Transverse colon (tissue), 4 donors: ENCODE measurements at regions not wholly inside any gene's neighbourhood (a gene's known extent, or its start where the extent isn't known, plus 50 kb on each side); places are given as distances from the start of the nearest gene placed in this dataset.

Experiments used
- DNase-seq: peaks from one replicate; pipeline ENCODE4 v3.0.0-alpha.2; 2019
- H3K27ac ChIP-seq, 4 donors: fragments of 200-600 bp; sonication (generic); 2 replicates each; pipeline ENCODE4 v1.5.1; 2016 to 2018; ENCODE audit warnings: inconsistent platforms in 4 of 4
- H3K27me3 ChIP-seq: fragments of 200-600 bp; sonication (generic); 2 replicates; pipeline ENCODE4 v1.5.1; 2017; ENCODE audit warnings: inconsistent platforms
- H3K36me3 ChIP-seq, 4 donors: fragments of 200-600 bp; sonication (generic); 2 replicates each; pipeline ENCODE4 v1.5.1; 2017 to 2019; ENCODE audit warnings: inconsistent platforms in 4 of 4
- H3K4me1 ChIP-seq, 4 donors: fragments of 200-600 bp; sonication (generic); 2 replicates each; pipeline ENCODE4 v1.5.1; 2017 to 2020; ENCODE audit warnings: inconsistent platforms in 4 of 4
- H3K4me3 ChIP-seq, 4 donors: fragments of 200-600 bp; sonication (generic); 1 replicate in 1 of 4; 2 replicates in 3 of 4; pipeline versions ENCODE4 v1.5.1 to v1.6.1; 2017 to 2019; ENCODE audit warnings: inconsistent platforms in 4 of 4
- H3K9me3 ChIP-seq, 2 donors: fragments of 200-600 bp; sonication (generic); 2 replicates each; pipeline ENCODE4 v1.5.1; 2017 to 2019; ENCODE audit warnings: inconsistent platforms in 2 of 2
- EP300 ChIP-seq: sonication (generic); formaldehyde crosslinking; IDR thresholded peaks from one replicate; pipeline ENCODE4 v1.6.1; 2017; ENCODE audit warnings: antibody characterized with exemption, low read depth
- POLR2A ChIP-seq: fragments of 450-650 bp; IDR thresholded peaks from one replicate; pipeline ENCODE4 v1.6.1; 2016; ENCODE audit warnings: antibody characterized with exemption, mild to moderate bottlenecking, moderate library complexity
- POLR2AphosphoS5 ChIP-seq, 3 donors: sonication (generic); formaldehyde crosslinking; IDR thresholded peaks; one replicate each; pipeline ENCODE4 v1.6.1; 2016; ENCODE audit warnings: antibody characterized with exemption in 3 of 3
- WGBS, 2 donors: methylation state at CpG; one replicate each; pipeline ENCODE4 v1.1.5; 2018; ENCODE audit warnings: low coverage in 1 of 2; 5-methylcytosine and 5-hydroxymethylcytosine counted together
- in situ Hi-C, 4 donors: fragments of 200-750 bp; cut with MboI; loops; one replicate each; pipeline versions ENCODE4 v1.15.0 to v1.15.1; 2017; ENCODE audit warnings: low sequenced_read_pairs in 3 of 4, low pct_ligation_motif_present in 1 of 4, low pct_unique_long_range_greater_than_20kb in 1 of 4
- intact Hi-C: fragments of 100-400 bp; cut with DNase I; formaldehyde crosslinking; loops from one replicate; pipeline ENCODE4 v1.15.1; 2023; ENCODE audit warnings: low total_unique reads
- TF ChIP-seq, protein P1 (sequence below), 5 experiments: fragments of 200-600 bp in 3 of 5; fragments of 450-650 bp in 2 of 5; sonication (generic) in 3 of 5; IDR thresholded peaks; 1 replicate in 2 of 5; 2 replicates in 3 of 5; pipeline ENCODE4 v1.5.1; 2016 to 2017; ENCODE audit warnings: antibody characterized with exemption in 5 of 5, inconsistent platforms in 3 of 5, mild to moderate bottlenecking in 2 of 5, moderate library complexity in 1 of 5

DNA sequence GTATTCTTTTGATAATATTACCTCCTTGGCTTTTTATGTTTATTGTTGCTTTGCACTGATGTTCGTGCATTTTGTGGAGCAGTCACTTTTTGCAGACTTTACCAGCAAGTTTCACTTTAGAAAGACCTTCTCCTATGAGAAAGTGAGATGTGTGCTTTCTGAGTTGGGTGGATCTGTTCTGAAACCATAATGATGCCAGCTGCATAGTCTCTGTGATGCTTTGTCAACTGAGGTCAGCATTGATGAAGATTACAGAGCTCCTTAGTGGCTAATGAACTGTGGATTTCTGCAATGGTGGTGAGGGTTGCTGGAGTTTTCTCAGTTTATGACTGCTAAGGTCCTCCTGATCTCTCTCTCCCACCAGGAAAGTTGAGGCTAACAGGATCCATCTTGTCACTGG, 309.9 kb upstream of the SLITRK6 start:
- no peaks in the 10 kb centered on the region for H3K27me3 ChIP-seq
- WGBS, 2 donors = 69% methylated on average over 1 of the region's 1 CpG
- H3K27ac ChIP-seq = no peak overlapping the region
- intact Hi-C loops (no loop called here), in situ Hi-C loops (no loop called here)
- TF ChIP-seq EP300 (no peak), POLR2A (no peak), POLR2AphosphoS5 (IDR thresholded peaks at IDR 0.05) (no peak)
- TF ChIP-seq, protein P1, sequence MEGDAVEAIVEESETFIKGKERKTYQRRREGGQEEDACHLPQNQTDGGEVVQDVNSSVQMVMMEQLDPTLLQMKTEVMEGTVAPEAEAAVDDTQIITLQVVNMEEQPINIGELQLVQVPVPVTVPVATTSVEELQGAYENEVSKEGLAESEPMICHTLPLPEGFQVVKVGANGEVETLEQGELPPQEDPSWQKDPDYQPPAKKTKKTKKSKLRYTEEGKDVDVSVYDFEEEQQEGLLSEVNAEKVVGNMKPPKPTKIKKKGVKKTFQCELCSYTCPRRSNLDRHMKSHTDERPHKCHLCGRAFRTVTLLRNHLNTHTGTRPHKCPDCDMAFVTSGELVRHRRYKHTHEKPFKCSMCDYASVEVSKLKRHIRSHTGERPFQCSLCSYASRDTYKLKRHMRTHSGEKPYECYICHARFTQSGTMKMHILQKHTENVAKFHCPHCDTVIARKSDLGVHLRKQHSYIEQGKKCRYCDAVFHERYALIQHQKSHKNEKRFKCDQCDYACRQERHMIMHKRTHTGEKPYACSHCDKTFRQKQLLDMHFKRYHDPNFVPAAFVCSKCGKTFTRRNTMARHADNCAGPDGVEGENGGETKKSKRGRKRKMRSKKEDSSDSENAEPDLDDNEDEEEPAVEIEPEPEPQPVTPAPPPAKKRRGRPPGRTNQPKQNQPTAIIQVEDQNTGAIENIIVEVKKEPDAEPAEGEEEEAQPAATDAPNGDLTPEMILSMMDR (IDR thresholded peaks at IDR 0.05) = no peak
- H3K4me1 ChIP-seq = no peaks in the 10 kb centered on the region
- no peak for DNase-seq
- no peak overlapping the region for H3K4me3 ChIP-seq
- no peaks in the 10 kb centered on the region for H3K9me3 ChIP-seq
- no peaks in the 10 kb centered on the region for H3K36me3 ChIP-seq

DNA sequence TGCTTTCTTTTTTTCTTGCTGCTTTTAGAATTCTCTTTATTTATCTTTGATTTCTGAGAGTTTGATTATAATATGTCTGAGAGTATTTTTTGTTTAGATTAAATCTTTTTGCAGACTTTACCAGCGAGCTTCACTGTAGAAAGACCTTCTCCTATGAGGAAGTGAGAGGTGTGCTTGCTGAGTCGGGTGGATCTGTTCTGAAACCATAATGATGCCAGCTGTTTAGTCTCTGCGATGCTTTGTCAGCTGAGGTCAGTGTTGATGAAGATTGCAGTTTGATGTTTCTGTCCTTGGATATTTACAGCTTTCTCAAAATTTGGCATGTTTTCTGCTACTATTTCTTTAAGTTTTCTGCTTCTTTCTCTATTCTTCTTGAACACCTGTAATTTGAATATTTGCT, 309.1 kb upstream of the SLITRK6 start:
- no peak overlapping the region for H3K4me3 ChIP-seq
- H3K9me3 ChIP-seq = no peaks in the 10 kb centered on the region
- H3K27me3 ChIP-seq = no peaks in the 10 kb centered on the region
- no peaks in the 10 kb centered on the region for H3K36me3 ChIP-seq
- TF ChIP-seq POLR2A (no peak), POLR2AphosphoS5 (IDR thresholded peaks at IDR 0.05) (no peak)
- no peaks in the 10 kb centered on the region for H3K4me1 ChIP-seq
- 79 to 84% methylated on average over 3 of the region's 3 CpGs for WGBS, 2 donors
- no peak for DNase-seq
- no peak overlapping the region for H3K27ac ChIP-seq
- in situ Hi-C loops (no loop called here), intact Hi-C loops (no loop called here)

GRCh38 chr13:86098511-86098910, 299.3 kb upstream of the SLITRK6 start:
- H3K9me3 ChIP-seq = peaks cover 0 to 4% of the 10 kb centered on the region in 2 donors
- no peak for DNase-seq
- H3K27ac ChIP-seq = no peak overlapping the region
- in situ Hi-C loops = no loop called here
- TF ChIP-seq, protein P1 (IDR thresholded peaks at IDR 0.05) = no peak
- TF ChIP-seq POLR2AphosphoS5 (IDR thresholded peaks at IDR 0.05) = no peak
- TF ChIP-seq EP300 = no peak
- no peak for TF ChIP-seq POLR2A
- intact Hi-C loops = no loop called here
- H3K4me1 ChIP-seq = no peaks in the 10 kb centered on the region
- H3K27me3 ChIP-seq = no peaks in the 10 kb centered on the region
- no peaks in the 10 kb centered on the region for H3K36me3 ChIP-seq
- H3K4me3 ChIP-seq = no peak overlapping the region

- in situ Hi-C loops (no loop called here), intact Hi-C loops (no loop called here)
- H3K27me3 ChIP-seq = no peaks in the 10 kb centered on the region
- H3K36me3 ChIP-seq = no peaks in the 10 kb centered on the region
- no peak overlapping the region for H3K4me3 ChIP-seq
- H3K4me1 ChIP-seq = no peaks in the 10 kb centered on the region
- no peak for TF ChIP-seq POLR2A
- TF ChIP-seq POLR2AphosphoS5 (IDR thresholded peaks at IDR 0.05) = no peak
- TF ChIP-seq EP300 = no peak
- TF ChIP-seq, protein P1 (IDR thresholded peaks at IDR 0.05) = no peak
- no peak overlapping the region for H3K27ac ChIP-seq
- DNase-seq = no peak
- H3K9me3 ChIP-seq = peaks cover 0 to 4% of the 10 kb centered on the region in 2 donors
- 86 to 89% methylated on average over 3 of the region's 3 CpGs for WGBS, 2 donors
These were observed 296.1 kb upstream of the SLITRK6 start for GRCh38 chr13:86095351-86095750.

GRCh38 chr13:86090181-86090580, 291.0 kb upstream of the SLITRK6 start:
- DNase-seq = no peak
- Histone ChIP-seq H3K4me3 (no peak overlapping the region), H3K36me3 (no peaks in the 10 kb centered on the region), H3K4me1 (no peaks in the 10 kb centered on the region), H3K27me3 (no peaks in the 10 kb centered on the region), H3K9me3 (no peaks in the 10 kb centered on the region), H3K27ac (no peak overlapping the region)
- in situ Hi-C loops = no loop called here
- no peak for TF ChIP-seq EP300
- intact Hi-C loops = no loop called here
- WGBS, 2 donors = 25 to 32% methylated on average over 1 to 2 of the region's 2 CpGs
